Panc1 (cell line): ENCODE measurements at regions not wholly inside any gene's neighbourhood (a gene's known extent, or its start where the extent isn't known, plus 50 kb on each side); places are given as distances from the start of the nearest gene placed in this dataset.
"Not testable (repeated sequence)": the region's sequence is repeated elsewhere in the genome, so short reads cannot be mapped to it uniquely, and the experiment has no call there.

ENCODE experiments used
- ATAC-seq: fragments of 200-7000 bp; cut with Tn5 transposase; 2 replicates; pipeline ENCODE4 v1.9.1; 2020; ENCODE audit warnings: mild to moderate bottlenecking, moderate library complexity
- BruUV-seq: library from RNA; stranded (reverse); fragments of 400-500 nt; replicated peaks from 2 replicates; lab custom pipeline; 2021; lab: Mats Ljungman, UMichigan
- CTCF ChIA-PET: fragments of 300-600 bp; sonication (Branson Sonifier 250); formaldehyde crosslinking; loops from one replicate; lab custom pipeline; 2022; ENCODE audit warnings: antibody characterized with exemption; lab: Charles Lee
- POLR2A ChIA-PET: fragments of 300-600 bp; sonication (Branson Sonifier 250); formaldehyde crosslinking; loops from one replicate; lab custom pipeline; 2022; ENCODE audit warnings: antibody characterized with exemption; lab: Charles Lee
- DNase-seq: peaks from one replicate; pipeline ENCODE4 v3.0.0-alpha.2; 2010; ENCODE audit warnings: low read depth, low spot score
- H3K27ac ChIP-seq: 2 replicates; pipeline ENCODE4 v1.5.1; 2011; ENCODE audit warnings: mild to moderate bottlenecking, low read length, inconsistent platforms
- H3K27me3 ChIP-seq: fragments of 200-500 bp; sonication (Bioruptor generic); 2 replicates; pipeline ENCODE4 v1.6.0; 2014; ENCODE audit warnings: low read length, inconsistent platforms; ENCODE audit not compliant: control insufficient read depth, insufficient read depth
- H3K36me3 ChIP-seq: fragments of 200-500 bp; sonication (Bioruptor generic); 2 replicates; pipeline ENCODE4 v1.5.1; 2014; ENCODE audit warnings: inconsistent platforms, mild to moderate bottlenecking, low read length, moderate library complexity; ENCODE audit not compliant: control insufficient read depth, insufficient read depth
- H3K4me1 ChIP-seq: 2 replicates; pipeline ENCODE4 v1.5.1; 2011; ENCODE audit warnings: inconsistent platforms, mild to moderate bottlenecking, low read length, moderate library complexity; ENCODE audit not compliant: control insufficient read depth, insufficient read depth
- H3K4me3 ChIP-seq, 2 experiments: 2 replicates each; pipeline ENCODE4 v1.5.1; 2011 to 2012; ENCODE audit warnings: low read depth in 2 of 2, low read length in 2 of 2, mild to moderate bottlenecking in 2 of 2, inconsistent platforms in 1 of 2, moderate library complexity in 1 of 2
- H3K9me3 ChIP-seq: fragments of 200-500 bp; sonication (Bioruptor generic); 2 replicates; pipeline ENCODE4 v1.5.1; 2014; ENCODE audit warnings: low read depth, mild to moderate bottlenecking, inconsistent platforms, low read length, moderate library complexity; ENCODE audit not compliant: control insufficient read depth, insufficient read depth
- CTCF ChIP-seq: fragments of 450-650 bp; IDR thresholded peaks from 2 replicates; pipeline ENCODE4 v1.5.1; 2017; ENCODE audit warnings: mild to moderate bottlenecking
- POLR2AphosphoS5 ChIP-seq: IDR thresholded peaks from 2 replicates; pipeline ENCODE4 v1.6.1; 2012; ENCODE audit warnings: mild to moderate bottlenecking, low read depth, low read length, moderate library complexity
- REST ChIP-seq, 2 experiments: IDR thresholded peaks; 2 replicates each; pipeline ENCODE4 v1.6.1; 2011 to 2012; ENCODE audit warnings: low read depth in 2 of 2, control low read depth in 1 of 2, low read length in 1 of 2, mild to moderate bottlenecking in 1 of 2, moderate library complexity in 1 of 2; ENCODE audit not compliant: insufficient read depth in 1 of 2
- SIN3A ChIP-seq: IDR thresholded peaks from 2 replicates; pipeline ENCODE4 v1.6.1; 2012; ENCODE audit warnings: low read depth, mild to moderate bottlenecking, low read length, moderate library complexity, borderline replicate concordance; ENCODE audit not compliant: insufficient read depth
- TCF7L2 ChIP-seq: IDR thresholded peaks from 2 replicates; pipeline ENCODE4 v1.6.1; 2011; ENCODE audit warnings: mild to moderate bottlenecking, low read depth, low read length, inconsistent platforms
- in situ Hi-C: cut with HindIII; loops from 2 replicates; pipeline ENCODE4 v1.10.0; 2016; ENCODE audit warnings: low sequenced_read_pairs, low pct_unique_long_range_greater_than_20kb
- intact Hi-C: fragments of 100-400 bp; cut with micrococcal nuclease; formaldehyde crosslinking; loops from one replicate; pipeline ENCODE4 v1.10.0; 2022; ENCODE audit not compliant: unreplicated experiment

- Histone ChIP-seq H3K27ac (no peak overlapping the region), H3K27me3 (no peaks in the 10 kb centered on the region), H3K9me3 (no peaks in the 10 kb centered on the region), H3K4me3 (no peak overlapping the region), H3K4me1 (no peaks in the 10 kb centered on the region), H3K36me3 (no peaks in the 10 kb centered on the region)
- in situ Hi-C loops, result no loop called here
- ChIA-PET POLR2A (no interaction called here), CTCF (no interaction called here)
- no TSS peak for BruUV-seq
- no peak for TF ChIP-seq REST (IDR thresholded peaks at IDR 0.05; ENCODE audit: insufficient read depth in 1 of 2, low read depth in 2 of 2, low read length in 1 of 2)
- TF ChIP-seq TCF7L2, result no peak
- no peak for TF ChIP-seq CTCF
- TF ChIP-seq POLR2AphosphoS5, result no peak
- TF ChIP-seq SIN3A, result no peak
- no peak for DNase-seq
- ATAC-seq, result no peak
- intact Hi-C loops, result no loop called here
These were observed 105.9 kb downstream of the OR13H1 start for GRCh38 chrX:131649741-131650140.

- CTCF ChIA-PET, result no interaction called here
- no peaks in the 10 kb centered on the region for H3K36me3 ChIP-seq
- ATAC-seq (no peak), DNase-seq (no peak)
- in situ Hi-C loops, result no loop called here
- intact Hi-C loops, result no loop called here
- TF ChIP-seq SIN3A (no peak), CTCF (no peak), POLR2AphosphoS5 (no peak)
- H3K4me1 ChIP-seq, result no peaks in the 10 kb centered on the region
- no peaks in the 10 kb centered on the region for H3K9me3 ChIP-seq
- POLR2A ChIA-PET, result no interaction called here
- BruUV-seq, result no TSS peak
- H3K4me3 ChIP-seq, result no peak overlapping the region
- no peak overlapping the region for H3K27ac ChIP-seq
- H3K27me3 ChIP-seq, result no peaks in the 10 kb centered on the region
These were observed 107.0 kb downstream of the OR13H1 start for GRCh38 chrX:131650637-131651410.

- H3K36me3 ChIP-seq, H3K9me3 ChIP-seq, H3K4me1 ChIP-seq, ATAC-seq, in situ Hi-C loops, POLR2A ChIA-PET, intact Hi-C loops, BruUV-seq, H3K27me3 ChIP-seq, H3K4me3 ChIP-seq, H3K27ac ChIP-seq, DNase-seq, CTCF ChIA-PET: not testable (repeated sequence)
These were observed 119.9 kb downstream of the OR13H1 start for GRCh38 chrX:131663726-131664125.
